SIG-M5 (cell line): ENCODE measurements at regions not wholly inside any gene's neighbourhood (a gene's known extent, or its start where the extent isn't known, plus 50 kb on each side); places are given as distances from the start of the nearest gene placed in this dataset.
"Not testable (repeated sequence)": the region's sequence is repeated elsewhere in the genome, so short reads cannot be mapped to it uniquely, and the experiment has no call there.

Source experiments
- DNase-seq: peaks from one replicate; lab custom pipeline; 2025; lab: John Stamatoyannopoulos, UW

DNA sequence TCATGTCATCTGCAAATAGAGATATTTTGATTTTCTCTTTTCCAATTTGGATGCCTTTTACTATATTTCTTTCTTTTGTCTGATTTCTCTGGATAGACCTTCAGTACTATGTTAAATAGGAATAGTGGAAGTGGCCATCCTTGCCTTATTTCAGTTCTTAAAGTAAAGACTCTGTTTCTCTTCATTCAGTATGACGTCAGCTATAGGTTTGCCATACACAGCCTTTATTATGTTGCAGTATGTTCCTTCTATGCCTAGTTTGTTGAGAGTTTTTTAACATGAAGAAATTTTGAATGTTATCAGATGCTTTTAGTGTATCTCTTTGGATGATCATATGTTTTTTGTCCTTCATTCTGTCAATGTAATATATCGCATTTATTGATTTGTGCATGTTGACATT, 566.7 kb upstream of the ROBO1 start:
- DNase-seq = no peak

DNA sequence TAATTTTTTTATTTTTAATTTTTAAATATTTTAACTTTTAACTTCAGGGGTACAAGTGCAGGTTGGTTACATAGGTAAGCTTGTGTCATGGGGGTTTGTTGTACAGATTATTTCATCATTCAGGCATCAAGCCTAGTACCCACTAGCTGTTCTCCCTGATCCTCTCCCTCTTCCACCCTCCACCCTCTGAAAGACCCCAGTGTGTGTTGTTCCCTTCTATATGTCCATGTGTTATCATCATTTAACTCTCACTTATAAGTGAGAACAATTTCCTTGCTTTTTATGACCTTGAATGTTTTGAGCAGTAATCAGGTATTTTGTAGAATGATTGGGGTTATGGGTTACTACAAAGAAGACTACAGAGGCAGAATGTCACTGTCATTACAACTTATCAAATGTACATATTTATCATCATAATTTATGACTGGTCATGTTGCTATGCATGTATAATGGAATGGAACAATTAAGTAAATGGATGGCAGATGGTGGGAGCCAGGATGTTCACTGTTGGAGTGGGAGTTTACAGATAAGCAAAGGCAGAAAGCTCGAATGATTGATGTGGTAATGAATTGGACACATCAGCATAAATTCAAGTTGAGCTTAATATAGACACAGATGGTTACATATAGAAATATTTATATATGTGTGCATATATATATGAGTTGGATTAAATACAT, 563.8 kb upstream of the ROBO1 start:
- DNase-seq = no peak

- DNase-seq = not testable (repeated sequence)
These were observed 546.7 kb upstream of the ROBO1 start for GRCh38 chr3:80314541-80314940.

- no peak for DNase-seq
These were observed 540.8 kb upstream of the ROBO1 start for GRCh38 chr3:80308637-80309036.

GRCh38 chr3:80307844-80308243, 540.0 kb upstream of the ROBO1 start:
- no peak for DNase-seq

- no peak for DNase-seq
These were observed 529.9 kb upstream of the ROBO1 start for GRCh38 chr3:80297720-80298119.

DNA sequence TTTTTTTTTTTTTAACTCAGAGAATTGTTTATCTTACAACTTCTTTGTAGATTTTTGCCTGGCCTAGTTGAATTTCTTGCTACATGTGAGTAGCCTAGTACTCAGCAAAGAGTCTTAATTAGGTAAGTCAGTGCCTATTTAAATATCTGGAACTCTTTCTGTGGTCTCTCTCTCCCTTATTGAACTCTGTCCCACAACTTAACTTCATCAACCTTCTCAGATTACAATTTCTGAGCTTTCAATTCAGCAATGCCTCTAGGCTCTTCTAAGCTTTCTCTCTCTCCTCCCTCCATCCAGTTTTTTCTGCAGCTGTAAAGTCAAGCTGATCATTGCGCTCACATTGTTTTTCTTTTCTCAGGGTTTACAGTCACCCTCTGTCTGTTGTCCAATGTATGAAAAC, 517.6 kb upstream of the ROBO1 start:
- DNase-seq = no peak

DNA sequence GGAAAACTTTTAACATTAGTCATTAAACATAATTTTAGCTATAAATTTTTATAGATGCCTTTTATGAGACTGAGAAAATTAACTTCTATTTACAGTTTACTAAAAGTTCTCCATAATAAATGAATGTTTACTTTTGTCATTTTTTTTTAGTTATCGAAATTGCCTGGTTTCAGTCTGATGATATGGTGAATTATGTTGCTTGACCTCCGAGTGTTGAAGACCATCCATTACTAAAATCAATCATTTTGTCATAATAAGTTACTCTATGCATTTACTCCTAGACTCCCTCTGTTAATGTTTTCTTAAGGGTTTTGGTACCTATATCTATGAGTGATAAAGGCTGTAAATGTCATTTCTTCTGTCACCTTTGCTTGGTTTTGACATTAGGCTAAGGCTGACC, 516.0 kb upstream of the ROBO1 start:
- DNase-seq = no peak

DNA sequence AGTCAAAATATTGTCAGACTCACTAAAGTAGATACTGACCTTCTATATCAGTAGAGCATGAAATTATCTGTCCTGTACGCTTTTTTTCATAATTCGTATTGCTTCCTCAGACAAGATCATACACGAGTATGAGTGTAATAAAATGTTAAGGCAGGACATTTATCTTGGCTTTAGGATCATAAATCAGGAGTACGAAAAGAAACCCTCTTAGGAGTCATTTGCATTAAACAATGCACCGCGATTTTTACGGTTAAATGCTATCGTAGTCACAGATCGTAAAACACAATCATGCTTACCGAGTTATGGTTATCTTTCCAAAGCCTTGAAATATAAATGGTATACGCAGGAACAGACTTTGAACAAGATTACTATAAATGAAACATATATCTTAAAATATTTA, 510.3 kb upstream of the ROBO1 start:
- DNase-seq = no peak

GRCh38 chr3:80275120-80275519, 507.3 kb upstream of the ROBO1 start:
- no peak for DNase-seq

DNA sequence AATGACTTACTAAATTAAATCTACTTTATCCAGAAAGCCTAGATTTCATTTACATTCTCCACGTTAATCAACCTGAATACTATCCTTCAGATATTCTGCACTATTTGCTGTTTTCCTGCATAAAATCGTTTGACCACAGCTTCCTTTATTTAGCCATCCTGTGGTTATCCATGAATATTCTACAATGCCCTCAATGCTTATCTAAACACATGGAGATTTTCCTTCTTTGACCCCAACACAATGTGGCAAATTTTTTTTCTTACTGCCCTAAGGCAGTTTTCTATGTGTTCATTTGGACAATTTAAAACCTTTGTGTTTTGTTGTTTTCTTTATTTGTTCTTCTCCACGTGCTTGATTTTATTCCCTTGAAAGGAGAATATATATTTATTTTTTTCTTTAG, 495.5 kb upstream of the ROBO1 start:
- no peak for DNase-seq

GRCh38 chr3:80261082-80261481, 493.3 kb upstream of the ROBO1 start:
- no peak for DNase-seq

DNA sequence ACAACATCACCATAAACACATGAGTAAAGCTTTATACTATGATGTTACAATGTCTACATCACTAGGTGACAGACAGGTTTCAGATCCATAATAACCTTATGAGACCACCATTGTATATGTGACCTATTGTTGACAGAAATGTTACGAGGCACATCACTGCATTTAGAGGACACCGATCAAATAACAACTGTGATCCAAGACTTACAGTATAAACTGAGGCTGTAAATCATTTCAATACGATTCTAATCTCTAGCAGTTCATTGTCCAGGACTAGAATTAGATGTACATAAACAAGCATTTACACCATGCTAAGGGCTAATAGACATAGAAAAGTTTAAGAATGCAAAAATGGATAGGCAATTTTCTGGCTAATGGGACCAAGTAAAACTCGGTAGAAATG, 491.9 kb upstream of the ROBO1 start:
- no peak for DNase-seq

DNA sequence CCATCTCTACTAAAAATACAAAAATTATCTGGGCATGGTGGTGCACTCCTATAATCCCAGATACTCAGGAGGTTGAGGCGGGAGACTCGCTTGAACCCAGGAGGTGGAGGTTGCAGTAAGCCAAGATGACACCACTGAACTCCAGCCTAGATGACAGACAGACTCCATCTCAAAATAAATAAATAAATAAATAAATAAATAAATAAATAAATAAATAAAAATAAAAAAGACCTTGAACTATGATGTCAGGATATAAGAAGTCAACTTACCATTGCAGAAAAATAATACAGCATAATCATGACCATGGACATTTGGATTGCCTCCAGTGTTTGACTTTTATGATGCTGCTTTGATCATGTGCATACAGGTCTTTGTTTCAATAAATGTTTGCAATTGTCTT, 484.3 kb upstream of the ROBO1 start:
- no peak for DNase-seq

GRCh38 chr3:80247766-80248165, 480.0 kb upstream of the ROBO1 start:
- DNase-seq = no peak

- DNase-seq = no peak
These were observed 476.6 kb upstream of the ROBO1 start for GRCh38 chr3:80244390-80244789.

- DNase-seq = no peak
These were observed 474.0 kb upstream of the ROBO1 start for GRCh38 chr3:80241791-80242190.

GRCh38 chr3:80239301-80239700, 471.5 kb upstream of the ROBO1 start:
- no peak for DNase-seq

DNA sequence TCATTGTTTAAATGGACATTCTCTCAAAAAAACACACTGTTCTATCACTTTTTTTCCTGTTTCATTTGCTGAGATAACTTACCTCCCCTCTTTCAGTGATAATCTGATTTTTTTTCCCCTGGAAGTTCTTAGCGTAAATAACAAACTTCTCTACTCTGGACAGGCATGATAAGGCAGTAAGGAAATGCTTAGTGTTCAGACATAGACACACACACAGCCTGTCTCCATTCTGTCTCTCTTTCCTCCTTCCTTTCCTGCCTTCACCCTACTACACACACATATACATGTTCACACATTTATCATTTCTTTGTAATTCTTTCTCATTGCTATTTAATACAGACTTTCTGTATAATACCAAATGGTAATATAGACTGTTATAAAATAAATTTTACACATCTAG, 470.8 kb upstream of the ROBO1 start:
- DNase-seq = no peak

DNA sequence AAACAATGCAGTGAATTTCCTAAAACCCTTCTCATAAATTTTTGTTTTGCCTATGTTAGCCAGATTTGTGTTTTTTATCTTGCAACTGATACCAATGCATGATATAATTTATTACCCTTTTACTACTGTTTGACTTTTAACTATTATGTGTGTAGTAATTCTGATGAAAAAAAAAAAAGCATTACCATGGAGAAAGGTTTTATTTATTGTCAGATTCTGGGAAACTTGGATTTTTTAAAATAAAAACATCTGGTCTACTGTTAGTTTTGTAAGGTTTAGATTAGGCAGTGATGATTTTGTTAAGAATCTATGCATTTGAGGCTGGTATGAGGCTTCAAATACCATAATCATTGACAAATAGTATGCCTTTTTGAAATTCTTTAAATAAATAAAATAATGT, 470.4 kb upstream of the ROBO1 start:
- no peak for DNase-seq

DNA sequence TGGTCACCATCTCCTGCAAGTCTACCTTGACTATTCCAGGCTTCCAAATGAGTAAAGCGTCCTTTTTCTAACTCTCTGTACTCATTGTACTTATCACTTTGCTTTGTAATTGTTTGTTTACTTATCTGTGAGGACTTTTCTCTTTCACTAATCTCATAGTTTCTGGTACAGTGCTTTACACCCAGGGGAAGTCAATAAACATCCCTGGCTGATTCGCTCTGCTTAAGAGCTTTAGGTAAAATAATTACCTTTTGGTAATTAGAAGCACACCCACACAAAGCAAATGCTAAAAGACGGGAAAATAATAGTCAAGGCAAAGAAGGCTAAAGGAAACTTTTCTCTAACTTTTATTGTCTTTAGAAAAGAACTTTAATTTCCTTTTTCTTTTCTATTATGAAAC, 466.9 kb upstream of the ROBO1 start:
- no peak for DNase-seq

- DNase-seq = no peak
These were observed 465.8 kb upstream of the ROBO1 start for GRCh38 chr3:80233576-80233975.

- no peak for DNase-seq
These were observed 465.0 kb upstream of the ROBO1 start for GRCh38 chr3:80232760-80233159.

DNA sequence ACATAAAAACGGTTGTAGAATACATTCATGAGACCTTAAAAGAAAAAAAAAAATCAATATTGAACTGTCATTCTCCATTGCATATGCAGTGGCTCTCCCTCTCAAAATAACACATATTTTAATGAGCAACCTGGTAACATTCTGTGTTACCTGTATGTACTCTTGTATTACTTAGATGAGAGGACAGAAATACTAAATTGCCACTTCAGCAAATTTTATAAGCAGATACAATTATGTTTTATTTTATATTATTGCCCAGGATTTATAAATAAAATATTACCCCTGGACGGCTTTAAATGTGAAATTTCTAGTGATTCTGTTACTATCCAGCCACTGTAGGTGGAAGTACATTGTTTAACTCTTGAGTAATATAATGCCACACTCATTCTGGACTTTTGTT, 463.2 kb upstream of the ROBO1 start:
- DNase-seq = no peak

GRCh38 chr3:80227216-80227615, 459.4 kb upstream of the ROBO1 start:
- no peak for DNase-seq
